HG02798 (cell line): ENCODE measurements at regions not wholly inside any gene's neighbourhood (a gene's known extent, or its start where the extent isn't known, plus 50 kb on each side); places are given as distances from the start of the nearest gene placed in this dataset.

Experiments
- ATAC-seq: cut with Tn5 transposase; IDR thresholded peaks from one replicate; pipeline ENCODE4 v1.9.1; 2021; ENCODE audit warnings: mild to moderate bottlenecking; ENCODE audit not compliant: unreplicated experiment, poor library complexity

GRCh38 chr5:15037247-15037908 is 165.8 kb upstream of the ANKH start:
- ATAC-seq: no peak

GRCh38 chr5:15034379-15034778 is 162.8 kb upstream of the ANKH start:
- no peak for ATAC-seq

GRCh38 chr5:15031180-15031579 is 159.6 kb upstream of the ANKH start:
- ATAC-seq: no peak

GRCh38 chr5:15027764-15028163 is 156.2 kb upstream of the ANKH start:
- no peak for ATAC-seq

GRCh38 chr5:15026944-15027343 is 155.4 kb upstream of the ANKH start:
- ATAC-seq: no peak

GRCh38 chr5:15026011-15026893 is 154.7 kb upstream of the ANKH start:
- ATAC-seq: no peak

- no peak for ATAC-seq
Measured at GRCh38 chr5:15023846-15024245, 152.3 kb upstream of the ANKH start.

GRCh38 chr5:15023266-15023665 is 151.7 kb upstream of the ANKH start:
- ATAC-seq: no peak

- no peak for ATAC-seq
Measured at GRCh38 chr5:15021266-15022046, 149.9 kb upstream of the ANKH start.

GRCh38 chr5:15020736-15021135 is 149.2 kb upstream of the ANKH start:
- no peak for ATAC-seq

- no peak for ATAC-seq
Measured at GRCh38 chr5:15014809-15015208, 143.2 kb upstream of the ANKH start.

- ATAC-seq: peak; percentile 72
Measured at GRCh38 chr5:15013654-15014463, 142.3 kb upstream of the ANKH start.

GRCh38 chr5:15012061-15012460 is 140.5 kb upstream of the ANKH start:
- ATAC-seq: no peak

GRCh38 chr5:15010936-15011335 is 139.4 kb upstream of the ANKH start:
- no peak for ATAC-seq

GRCh38 chr5:15009420-15009819 is 137.8 kb upstream of the ANKH start:
- ATAC-seq: no peak

- no peak for ATAC-seq
Measured at GRCh38 chr5:15008921-15009320, 137.3 kb upstream of the ANKH start.

- no peak for ATAC-seq
Measured at GRCh38 chr5:15008476-15008875, 136.9 kb upstream of the ANKH start.

- no peak for ATAC-seq
Measured at GRCh38 chr5:15007646-15008045, 136.1 kb upstream of the ANKH start.

- no peak for ATAC-seq
Measured at GRCh38 chr5:15004506-15004905, 132.9 kb upstream of the ANKH start.

- ATAC-seq: peak; percentile 96
Measured at GRCh38 chr5:15003511-15003920, 131.9 kb upstream of the ANKH start.
